Common myeloid progenitor, CD34-positive (primary cell): ENCODE measurements at regions not wholly inside any gene's neighbourhood (a gene's known extent, or its start where the extent isn't known, plus 50 kb on each side); places are given as distances from the start of the nearest gene placed in this dataset.

Experiments used
- CTCF ChIA-PET: fragments of 350-600 bp; sonication (Branson Sonifier 250); formaldehyde crosslinking; loops from one replicate; lab custom pipeline; 2021; ENCODE audit warnings: antibody characterized with exemption; lab: Charles Lee
- POLR2A ChIA-PET: fragments of 350-600 bp; sonication (Branson Sonifier 250); formaldehyde crosslinking; loops from one replicate; lab custom pipeline; 2021; ENCODE audit warnings: antibody characterized with exemption; lab: Charles Lee
- DNase-seq, 3 donors: peaks; one replicate each; pipeline versions ENCODE4 v3.0.0 to v3.0.0-alpha.2; 2013
- H3K27ac ChIP-seq, 2 experiments: 1 replicate in 1 of 2; 2 replicates in 1 of 2; pipeline ENCODE4 v1.7.0; 2013; ENCODE audit warnings: inconsistent platforms in 2 of 2, low read length in 2 of 2, mild to moderate bottlenecking in 2 of 2, low read depth in 1 of 2, moderate library complexity in 1 of 2; ENCODE audit not compliant: severe bottlenecking in 2 of 2, insufficient read depth in 1 of 2, poor library complexity in 1 of 2
- H3K27me3 ChIP-seq, 5 experiments: replicated peaks in 2 of 5; 1 replicate in 3 of 5; 2 replicates in 2 of 5; pipeline versions ENCODE4 v1.6.1 to v1.7.0; 2013; ENCODE audit warnings: low read length in 4 of 5, mild to moderate bottlenecking in 2 of 5, moderate library complexity in 2 of 5, inconsistent platforms in 1 of 5; ENCODE audit not compliant: insufficient read depth in 5 of 5, control insufficient read depth in 4 of 5
- H3K36me3 ChIP-seq, 4 experiments: 1 replicate in 2 of 4; 2 replicates in 2 of 4; pipeline versions ENCODE4 v1.6.1 to v1.7.0; 2013; ENCODE audit warnings: low read length in 3 of 4, control low read depth in 1 of 4, mild to moderate bottlenecking in 1 of 4; ENCODE audit not compliant: control insufficient read depth in 4 of 4, insufficient read depth in 4 of 4
- H3K4me1 ChIP-seq, 4 experiments: 1 replicate in 3 of 4; 2 replicates in 1 of 4; pipeline versions ENCODE4 v1.6.1 to v1.7.1; 2013; ENCODE audit warnings: low read length in 3 of 4, mild to moderate bottlenecking in 3 of 4, control low read depth in 1 of 4, inconsistent platforms in 1 of 4, moderate library complexity in 1 of 4; ENCODE audit not compliant: control insufficient read depth in 4 of 4, insufficient read depth in 4 of 4; ENCODE audit errors: control extremely low read depth in 1 of 4
- H3K4me3 ChIP-seq, 7 experiments: 1 replicate in 4 of 7; 2 replicates in 3 of 7; pipeline versions ENCODE4 v1.5.1 to v1.7.0; 2013; ENCODE audit warnings: mild to moderate bottlenecking in 7 of 7, low read length in 6 of 7, moderate library complexity in 6 of 7, inconsistent platforms in 2 of 7, low read depth in 2 of 7, control low read depth in 1 of 7; ENCODE audit not compliant: insufficient read depth in 4 of 7, control insufficient read depth in 1 of 7; ENCODE audit errors: extremely low read depth in 1 of 7
- H3K9me3 ChIP-seq, 5 experiments: 1 replicate in 4 of 5; 2 replicates in 1 of 5; pipeline versions ENCODE4 v1.6.1 to v1.7.1; 2013; ENCODE audit warnings: low read length in 4 of 5, mild to moderate bottlenecking in 2 of 5, inconsistent platforms in 1 of 5, low read depth in 1 of 5, moderate library complexity in 1 of 5; ENCODE audit not compliant: control insufficient read depth in 4 of 5, insufficient read depth in 2 of 5; ENCODE audit errors: control extremely low read depth in 1 of 5
- WGBS: methylation state at CpG from one replicate; pipeline ENCODE4 v1.1.5; 2013; ENCODE audit not compliant: insufficient coverage; 5-methylcytosine and 5-hydroxymethylcytosine counted together

DNA sequence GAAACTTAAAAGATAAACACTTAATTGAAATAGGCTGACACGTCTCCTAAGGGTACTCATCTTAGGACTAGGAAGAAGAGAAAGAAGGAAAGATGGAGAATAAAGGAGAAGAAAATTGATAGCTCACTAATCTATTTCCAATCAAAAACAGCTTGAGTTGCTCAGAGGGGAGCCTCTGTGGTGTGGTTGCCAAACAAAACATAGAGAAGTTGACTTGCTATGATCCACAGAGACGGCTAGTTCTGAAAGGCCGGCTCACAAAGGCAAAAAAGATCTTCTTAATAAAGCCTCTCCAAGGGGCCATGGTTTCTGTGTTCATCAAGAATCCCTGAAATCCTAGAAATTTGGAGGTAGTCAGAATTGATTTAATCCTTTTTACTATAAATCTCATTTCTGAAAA is 644.1 kb downstream of the LMO4 start:
- no peaks in the 10 kb centered on the region for H3K27me3 ChIP-seq
- no peak overlapping the region for H3K27ac ChIP-seq
- WGBS, result 95% methylated on average over 2 of the region's 3 CpGs
- no peaks in the 10 kb centered on the region for H3K36me3 ChIP-seq
- H3K4me1 ChIP-seq, result no peaks in the 10 kb centered on the region
- POLR2A ChIA-PET, result no interaction called here
- no peak overlapping the region for H3K4me3 ChIP-seq
- DNase-seq, result no peak
- CTCF ChIA-PET, result no interaction called here
- no peaks in the 10 kb centered on the region for H3K9me3 ChIP-seq

DNA sequence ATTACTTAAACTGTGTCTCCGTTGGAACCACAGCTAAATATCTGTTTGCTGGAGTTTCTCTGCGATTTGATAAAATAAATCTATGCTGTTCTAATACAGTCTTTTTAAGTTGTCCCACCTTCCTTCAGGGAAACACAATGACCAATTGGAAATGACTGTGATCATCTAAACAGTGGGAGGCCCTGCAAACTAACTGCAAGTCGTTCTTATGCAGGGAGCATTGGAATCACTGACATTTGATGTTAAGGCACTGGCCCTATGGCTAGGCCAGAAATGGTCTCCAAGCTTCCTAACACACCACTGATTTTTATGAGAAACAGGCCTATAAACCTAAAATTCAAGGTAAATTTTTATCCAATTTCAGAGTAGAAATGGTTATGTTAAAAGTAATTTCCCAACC is 645.2 kb downstream of the LMO4 start:
- Histone ChIP-seq H3K27ac (no peak overlapping the region), H3K4me3 (no peak overlapping the region), H3K9me3 (no peaks in the 10 kb centered on the region), H3K27me3 (no peaks in the 10 kb centered on the region), H3K36me3 (no peaks in the 10 kb centered on the region), H3K4me1 (no peaks in the 10 kb centered on the region)
- 100% methylated on average over 3 of the region's 3 CpGs for WGBS
- ChIA-PET POLR2A (no interaction called here), CTCF (interaction anchor here (0.6 kb wide), 1 partner anchor 721 kb away, joined by 3 read pairs; no protein-coding TSS in a partner anchor)
- DNase-seq, result no peak

DNA sequence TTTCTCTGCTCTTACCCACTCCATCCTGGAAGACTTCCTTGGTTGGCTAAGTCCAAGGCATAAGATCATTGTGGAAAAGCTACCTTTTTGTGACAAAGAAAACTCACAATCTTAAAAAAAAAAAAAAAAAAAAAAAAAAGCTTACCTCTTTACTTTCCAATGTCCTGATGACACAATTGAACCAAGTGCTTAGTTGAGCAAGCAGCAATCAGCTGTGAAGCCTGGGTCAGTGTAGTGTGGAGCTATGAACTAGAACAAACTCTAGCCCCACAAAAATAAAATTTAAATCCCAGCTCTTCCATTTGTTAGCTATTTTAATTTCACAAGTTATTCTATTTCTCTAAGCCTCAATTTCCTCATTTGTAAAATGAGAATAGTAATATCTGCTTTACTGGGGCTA is 647.6 kb downstream of the LMO4 start:
- Histone ChIP-seq H3K27ac (no peak overlapping the region), H3K27me3 (no peaks in the 10 kb centered on the region), H3K36me3 (no peaks in the 10 kb centered on the region), H3K4me3 (no peak overlapping the region), H3K9me3 (no peaks in the 10 kb centered on the region), H3K4me1 (no peaks in the 10 kb centered on the region)
- DNase-seq, result no peak
- CTCF ChIA-PET, result interaction anchor here (1.0 kb wide), 1 partner anchor 22 kb away, joined by 3 read pairs; no protein-coding TSS in a partner anchor
- POLR2A ChIA-PET, result no interaction called here

DNA sequence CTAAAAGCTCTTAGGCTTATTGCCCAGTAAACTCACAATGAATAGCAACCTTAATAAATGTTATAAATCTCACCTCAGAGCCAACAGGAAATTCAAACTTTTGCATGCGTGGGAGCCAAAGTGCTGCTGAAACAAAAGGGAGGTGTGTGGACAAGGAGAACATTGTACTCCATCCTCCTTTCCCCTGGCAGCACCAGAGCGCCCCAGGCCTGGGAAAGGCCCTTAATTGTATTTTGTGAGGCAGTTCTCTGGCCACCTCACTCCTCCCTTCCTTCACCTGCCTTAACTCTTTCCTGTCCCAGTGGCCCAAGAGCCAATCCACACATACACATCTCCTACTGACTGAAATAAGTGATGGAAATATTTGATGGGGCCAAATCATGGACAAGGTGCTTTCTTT is 648.5 kb downstream of the LMO4 start:
- H3K4me3 ChIP-seq, result no peak overlapping the region
- WGBS, result 89% methylated on average over 1 of the region's 2 CpGs
- no peak overlapping the region for H3K27ac ChIP-seq
- POLR2A ChIA-PET, result interaction anchor here (0.6 kb wide), 1 partner anchor 742 kb away, joined by 3 read pairs; no protein-coding TSS in a partner anchor
- CTCF ChIA-PET, result no interaction called here
- no peaks in the 10 kb centered on the region for H3K27me3 ChIP-seq
- no peaks in the 10 kb centered on the region for H3K9me3 ChIP-seq
- no peaks in the 10 kb centered on the region for H3K36me3 ChIP-seq
- DNase-seq, result no peak
- H3K4me1 ChIP-seq, result no peaks in the 10 kb centered on the region

DNA sequence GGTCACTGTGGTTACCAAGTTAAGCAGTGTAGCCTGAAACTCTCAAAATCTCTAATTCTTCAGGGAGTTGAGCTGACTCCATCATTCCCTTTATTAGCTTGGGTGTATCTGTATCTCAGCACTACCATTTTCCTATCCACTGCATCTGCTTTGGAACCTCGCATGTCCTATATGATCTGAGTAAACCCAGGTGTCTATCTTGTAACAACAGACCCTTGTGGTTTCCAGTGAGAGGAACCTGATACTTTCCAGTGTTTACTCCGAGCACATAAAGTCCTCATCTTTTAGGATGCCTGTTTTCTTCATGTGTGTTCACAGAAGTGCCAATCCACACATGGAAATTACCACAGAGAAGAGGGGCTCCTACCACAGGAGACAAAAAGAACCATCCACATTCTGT is 650.4 kb downstream of the LMO4 start:
- H3K4me1 ChIP-seq, result no peaks in the 10 kb centered on the region
- peak in 1 of 3 donors; percentile 6 for DNase-seq
- H3K4me3 ChIP-seq, result no peak overlapping the region
- no peaks in the 10 kb centered on the region for H3K27me3 ChIP-seq
- H3K9me3 ChIP-seq, result no peaks in the 10 kb centered on the region
- ChIA-PET POLR2A (no interaction called here), CTCF (no interaction called here)
- H3K36me3 ChIP-seq, result no peaks in the 10 kb centered on the region
- WGBS, result 84% methylated on average over 2 of the region's 2 CpGs
- no peak overlapping the region for H3K27ac ChIP-seq

DNA sequence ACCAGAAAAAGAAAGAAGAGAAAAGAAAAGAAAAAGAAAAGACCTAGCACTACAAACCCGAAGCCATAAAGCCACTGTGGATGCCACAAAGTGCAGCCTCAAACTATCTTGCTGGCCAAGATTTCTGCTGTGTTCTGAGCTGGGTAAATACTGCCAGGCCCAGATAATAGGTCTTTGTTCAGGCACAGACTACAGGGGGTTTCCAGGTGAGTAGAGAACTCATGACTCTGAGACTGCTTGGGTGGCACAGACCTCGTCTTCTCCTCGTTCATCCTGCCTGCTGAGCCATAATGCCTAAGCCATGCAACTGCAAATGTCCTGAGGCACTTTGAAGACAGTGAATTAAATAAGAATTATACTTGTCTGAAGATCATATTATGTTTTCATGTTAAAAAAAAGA is 651.8 kb downstream of the LMO4 start:
- no peak for DNase-seq
- 100% methylated on average over 3 of the region's 3 CpGs for WGBS
- Histone ChIP-seq H3K4me1 (no peaks in the 10 kb centered on the region), H3K27me3 (no peaks in the 10 kb centered on the region), H3K9me3 (no peaks in the 10 kb centered on the region), H3K4me3 (no peak overlapping the region), H3K27ac (no peak overlapping the region), H3K36me3 (no peaks in the 10 kb centered on the region)
- ChIA-PET CTCF (no interaction called here), POLR2A (no interaction called here)

DNA sequence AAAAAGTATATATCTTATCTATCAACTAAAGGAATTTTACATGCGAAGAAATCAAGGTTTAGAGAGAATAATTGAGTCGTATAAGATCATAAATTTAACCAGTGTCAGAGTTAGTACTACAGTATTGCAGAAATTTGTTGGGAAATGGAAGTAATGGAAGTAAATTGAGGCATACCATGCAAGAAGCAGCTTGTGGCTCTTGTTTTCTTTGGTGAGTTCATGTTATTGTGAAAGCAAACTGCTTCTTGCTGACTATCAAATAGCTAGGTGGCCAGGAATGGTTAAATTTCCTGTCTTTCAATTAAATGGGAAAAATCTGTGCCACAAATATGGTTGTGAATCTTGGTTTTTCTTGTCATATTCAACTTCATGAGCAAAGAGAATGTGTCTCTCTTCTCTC is 652.7 kb downstream of the LMO4 start:
- WGBS, result 95% methylated on average over 2 of the region's 2 CpGs
- no peaks in the 10 kb centered on the region for H3K36me3 ChIP-seq
- DNase-seq, result no peak
- H3K27ac ChIP-seq, result no peak overlapping the region
- POLR2A ChIA-PET, result no interaction called here
- no peaks in the 10 kb centered on the region for H3K4me1 ChIP-seq
- H3K9me3 ChIP-seq, result no peaks in the 10 kb centered on the region
- CTCF ChIA-PET, result no interaction called here
- no peaks in the 10 kb centered on the region for H3K27me3 ChIP-seq
- H3K4me3 ChIP-seq, result no peak overlapping the region
